ENCODE measurements at regions not wholly inside any gene's neighbourhood (a gene's known extent, or its start where the extent isn't known, plus 50 kb on each side); places are given as distances from the start of the nearest gene placed in this dataset.

- TF ChIP-seq POLR2A (IDR thresholded peaks at IDR 0.05) (no peak), CTCF (IDR thresholded peaks at IDR 0.05) (no peak)
Measured at GRCh38 chr2:128374001-128374710, 55.5 kb upstream of the HS6ST1 start.

All from Peyer's patch (tissue), 4 donors.